NCI-H82 treated with DMSO at 0.1 percent for 48 hours (cell line): ENCODE measurements at regions not wholly inside any gene's neighbourhood (a gene's known extent, or its start where the extent isn't known, plus 50 kb on each side); places are given as distances from the start of the nearest gene placed in this dataset.

Source experiments
- DNase-seq: peaks from one replicate; lab custom pipeline; 2025; ENCODE audit not compliant: unreplicated experiment; lab: John Stamatoyannopoulos, UW

- no peak for DNase-seq
These were observed 83.5 kb upstream of the MAX start for GRCh38 chr14:65185829-65186228.

DNA sequence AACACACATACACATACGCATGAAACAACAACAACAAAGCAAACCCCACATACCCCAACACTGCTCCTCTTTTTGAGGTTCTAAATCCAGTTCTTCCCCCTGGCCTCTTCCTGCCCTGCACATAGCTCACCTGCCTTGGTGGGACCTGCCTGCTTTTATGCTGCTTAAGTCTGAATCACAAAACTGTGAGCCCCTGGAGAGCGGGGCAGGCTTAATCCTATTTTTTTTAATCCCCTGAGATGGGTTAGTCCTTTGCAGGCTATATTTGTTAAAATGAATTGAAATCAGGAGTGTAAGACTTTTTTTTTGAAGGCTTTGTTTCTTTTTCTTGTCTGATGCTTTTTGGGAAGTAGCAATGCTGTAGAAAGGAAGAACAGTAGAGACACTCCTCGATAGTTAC lies 84.6 kb upstream of the MAX start:
- DNase-seq: peak; percentile 33

GRCh38 chr14:65187421-65188049 lies 85.2 kb upstream of the MAX start:
- no peak for DNase-seq

DNA sequence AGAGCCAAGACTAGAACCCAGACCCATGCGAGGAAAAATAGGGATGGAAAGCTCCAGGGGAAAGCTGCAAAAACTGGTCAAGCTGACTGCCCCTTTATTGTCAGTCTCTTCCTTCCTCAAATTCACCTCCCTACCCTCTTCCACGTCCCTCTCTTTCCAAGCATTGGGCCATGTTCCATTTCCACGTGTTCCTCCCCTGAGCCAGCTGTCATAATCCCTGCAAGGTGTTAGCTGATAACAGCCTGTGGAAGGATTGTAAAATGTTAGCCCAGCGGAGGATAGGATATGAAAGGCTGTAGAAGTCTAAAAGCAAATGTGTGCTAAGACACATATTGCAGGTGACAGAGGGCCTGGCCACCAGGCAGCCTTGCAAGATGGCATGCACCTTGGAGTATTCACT lies 88.0 kb upstream of the MAX start:
- no peak for DNase-seq

DNA sequence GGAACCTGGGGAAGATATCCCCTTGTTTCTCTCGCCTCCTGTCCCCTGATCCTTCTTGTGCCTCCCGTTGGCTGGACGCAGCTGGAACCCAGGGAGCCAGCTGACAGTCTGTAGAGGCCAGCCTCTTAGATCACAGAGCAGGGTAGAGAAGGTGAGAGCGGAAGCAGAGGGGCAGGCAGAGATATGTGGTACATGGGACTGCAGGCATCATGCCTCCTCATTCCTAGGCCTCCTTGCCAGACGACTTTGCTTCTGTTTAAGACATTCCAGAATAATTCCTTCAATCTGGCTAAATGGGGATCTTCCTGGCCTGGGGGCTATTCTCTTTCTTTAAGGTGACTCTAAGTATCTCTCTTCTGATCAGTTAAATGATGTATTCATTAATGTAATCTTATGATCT lies 89.4 kb upstream of the MAX start:
- no peak for DNase-seq

GRCh38 chr14:65192686-65193085 lies 90.4 kb upstream of the MAX start:
- DNase-seq: no peak

- DNase-seq: no peak
These were observed 91.7 kb upstream of the MAX start for GRCh38 chr14:65193916-65194590.

DNA sequence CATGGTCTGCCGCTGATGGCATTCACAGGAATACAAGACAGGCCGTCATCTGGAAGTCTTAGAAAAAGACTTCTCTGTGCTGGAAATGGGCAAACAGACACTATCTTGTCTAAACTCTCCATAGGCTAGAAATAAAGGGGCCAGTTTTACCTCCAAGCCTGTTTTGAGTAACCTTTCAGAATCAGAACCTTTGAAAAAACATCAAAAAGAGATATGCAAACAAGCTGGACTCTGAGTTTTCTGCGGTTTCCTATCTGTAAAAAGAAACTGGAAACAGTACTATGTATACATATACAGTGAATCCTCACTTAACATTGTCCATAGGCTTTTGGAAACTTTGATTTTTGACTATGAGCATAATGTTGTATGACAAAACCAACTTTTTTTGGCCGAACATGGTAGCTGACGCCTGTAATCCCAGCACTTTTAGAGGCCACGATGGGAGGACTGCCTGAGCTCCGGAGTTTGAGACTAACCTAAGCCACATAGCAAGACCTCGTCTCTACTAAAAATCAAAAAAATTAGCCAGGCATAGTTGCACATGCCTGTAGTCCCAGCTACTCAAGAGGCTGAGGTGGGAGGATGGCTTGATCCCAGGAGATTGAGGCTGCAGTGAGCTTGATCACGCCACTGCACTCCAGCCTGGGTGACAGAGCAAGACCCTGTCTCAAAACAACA lies 92.9 kb upstream of the MAX start:
- no peak for DNase-seq

DNA sequence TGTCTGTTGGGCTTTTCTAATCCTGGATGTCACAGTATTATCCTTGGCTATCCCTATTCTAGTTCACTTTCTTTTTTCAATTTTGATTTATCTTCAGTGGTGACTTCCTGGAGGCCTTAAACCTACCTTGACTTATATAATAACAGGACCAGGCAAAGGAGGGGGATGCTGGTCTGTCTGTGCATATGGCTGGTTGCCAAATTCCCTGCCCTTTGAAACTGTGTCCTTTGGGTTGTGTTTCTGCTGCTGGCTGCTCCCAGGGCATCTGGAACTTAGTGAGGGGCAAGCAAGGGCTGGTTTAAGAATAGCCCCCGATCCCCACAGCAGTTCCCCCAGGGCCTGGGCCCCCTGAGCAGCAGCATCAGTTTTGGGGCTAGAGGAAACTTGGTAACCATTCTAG lies 96.0 kb upstream of the MAX start:
- no peak for DNase-seq

GRCh38 chr14:65200454-65200853 lies 98.1 kb upstream of the MAX start:
- no peak for DNase-seq

GRCh38 chr14:65203574-65203973 lies 101.3 kb upstream of the MAX start:
- DNase-seq: no peak

GRCh38 chr14:65204056-65204455 lies 101.7 kb upstream of the MAX start:
- no peak for DNase-seq

DNA sequence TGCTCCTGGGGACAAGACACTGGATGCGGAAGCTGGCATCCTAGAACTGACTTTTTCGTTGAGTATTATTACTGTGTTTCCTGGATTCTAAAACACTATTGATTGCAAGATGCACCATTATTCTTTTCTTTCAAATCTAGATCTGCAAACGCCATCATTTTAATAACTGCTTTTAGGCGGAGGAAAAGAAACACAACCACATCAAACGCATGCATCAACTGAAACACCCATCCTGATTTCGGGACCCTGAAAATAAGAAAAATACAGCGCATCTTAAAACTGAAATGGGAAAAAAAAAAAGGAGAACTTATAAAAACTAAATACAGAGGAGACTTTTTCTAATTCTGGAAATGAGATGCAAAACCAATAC lies 103.7 kb upstream of the MAX start:
- DNase-seq: no peak

DNA sequence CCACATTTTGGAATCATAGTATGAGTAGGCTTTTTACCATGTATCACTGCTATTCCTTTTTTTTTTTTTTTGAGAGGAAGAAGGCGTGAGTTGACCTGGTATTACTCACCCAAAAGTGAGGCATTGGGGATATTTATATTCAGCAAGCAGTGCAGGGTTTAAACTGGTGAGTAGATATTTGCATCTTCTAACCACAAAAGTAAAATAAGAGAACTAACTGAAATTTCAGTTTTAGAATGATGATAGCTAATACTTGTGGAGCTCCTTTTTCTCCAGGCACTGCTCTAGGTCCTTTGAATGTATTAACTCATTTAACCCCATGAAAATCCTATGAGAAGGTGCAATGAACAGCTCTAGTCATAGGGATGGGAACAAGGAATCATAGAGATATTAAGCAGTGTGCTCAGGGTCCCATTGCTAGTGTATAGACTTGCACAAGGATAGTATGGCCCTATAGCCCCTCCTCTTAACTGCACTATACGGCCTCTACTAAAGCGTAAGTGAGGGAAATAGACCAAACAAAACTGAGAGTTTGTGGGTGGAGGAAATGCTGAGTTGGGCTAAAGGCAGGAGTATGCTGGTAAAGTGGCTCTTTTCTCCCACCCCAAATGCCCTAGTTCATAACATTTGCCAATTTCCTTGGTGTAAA lies 104.3 kb upstream of the MAX start:
- DNase-seq: no peak

DNA sequence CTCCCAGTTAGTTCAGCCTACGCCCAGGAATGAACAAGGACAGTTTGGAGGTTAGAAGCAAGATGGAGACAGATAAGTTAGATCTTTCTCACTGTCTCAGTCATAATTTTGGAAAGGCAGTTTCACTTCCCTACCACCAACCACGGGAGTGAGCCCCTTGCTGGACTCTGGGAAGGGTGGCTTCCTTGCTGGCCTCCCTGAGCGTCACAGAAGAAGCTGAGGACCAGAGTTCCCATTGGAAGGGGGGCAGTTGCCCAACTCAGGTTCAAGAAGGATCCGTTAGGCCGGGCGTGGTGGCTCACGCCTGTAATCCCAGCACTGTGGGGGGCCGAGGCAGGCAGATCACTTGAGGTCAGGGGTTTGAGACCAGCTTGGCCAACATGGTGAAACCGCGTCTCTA lies 106.2 kb upstream of the MAX start:
- no peak for DNase-seq

GRCh38 chr14:65210118-65210821 lies 108.0 kb upstream of the MAX start:
- no peak for DNase-seq

- no peak for DNase-seq
These were observed 108.5 kb upstream of the MAX start for GRCh38 chr14:65210822-65211182.

DNA sequence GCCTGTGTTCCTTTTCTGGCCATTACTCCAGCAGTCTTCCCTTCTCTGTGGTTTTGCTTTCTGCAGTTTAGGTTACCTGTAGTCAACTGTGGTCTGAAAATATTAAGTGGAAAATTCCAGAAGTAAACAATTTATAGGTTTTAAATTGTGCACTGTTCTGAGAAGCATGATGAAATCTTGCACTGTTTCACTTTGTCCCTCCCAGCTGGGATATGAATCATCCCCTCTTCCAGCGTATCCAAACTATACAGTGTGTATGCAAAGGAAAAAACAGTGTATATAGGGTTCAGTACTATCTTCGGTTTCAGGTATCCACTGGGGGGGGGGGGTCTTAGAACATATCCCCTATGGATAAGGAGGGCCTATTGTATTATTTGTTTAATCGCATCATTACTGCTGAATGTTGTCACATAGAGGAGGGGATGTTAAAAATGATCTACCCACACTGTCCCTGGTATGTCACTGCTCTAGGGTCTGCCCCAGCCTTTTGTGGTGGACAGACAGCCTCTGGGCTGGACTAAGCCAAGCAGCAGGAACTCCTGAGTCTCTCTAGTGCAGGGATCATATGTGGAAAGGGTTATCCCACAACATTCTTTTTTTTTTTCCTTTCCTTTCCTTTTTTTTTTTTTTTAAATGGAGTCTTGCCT lies 109.1 kb upstream of the MAX start:
- DNase-seq: no peak

GRCh38 chr14:65213316-65213715 lies 111.0 kb upstream of the MAX start:
- no peak for DNase-seq

- DNase-seq: no peak
These were observed 112.4 kb upstream of the MAX start for GRCh38 chr14:65214741-65215140.

GRCh38 chr14:65219353-65219752 lies 117.0 kb upstream of the MAX start:
- no peak for DNase-seq
